C4-2B (cell line): ENCODE measurements at regions not wholly inside any gene's neighbourhood (a gene's known extent, or its start where the extent isn't known, plus 50 kb on each side); places are given as distances from the start of the nearest gene placed in this dataset.

Experiments used
- H3K27ac ChIP-seq: fragments of 450-650 bp; 2 replicates; pipeline ENCODE4 v1.5.1; 2017
- ZFX ChIP-seq: fragments of 450-650 bp; IDR thresholded peaks from 2 replicates; pipeline ENCODE4 v1.6.1; 2017
- TF ChIP-seq, protein P1 (sequence below): fragments of 450-650 bp; conservative IDR thresholded peaks from 2 replicates; pipeline ENCODE4 v1.5.1; 2017; ENCODE audit warnings: mild to moderate bottlenecking

DNA sequence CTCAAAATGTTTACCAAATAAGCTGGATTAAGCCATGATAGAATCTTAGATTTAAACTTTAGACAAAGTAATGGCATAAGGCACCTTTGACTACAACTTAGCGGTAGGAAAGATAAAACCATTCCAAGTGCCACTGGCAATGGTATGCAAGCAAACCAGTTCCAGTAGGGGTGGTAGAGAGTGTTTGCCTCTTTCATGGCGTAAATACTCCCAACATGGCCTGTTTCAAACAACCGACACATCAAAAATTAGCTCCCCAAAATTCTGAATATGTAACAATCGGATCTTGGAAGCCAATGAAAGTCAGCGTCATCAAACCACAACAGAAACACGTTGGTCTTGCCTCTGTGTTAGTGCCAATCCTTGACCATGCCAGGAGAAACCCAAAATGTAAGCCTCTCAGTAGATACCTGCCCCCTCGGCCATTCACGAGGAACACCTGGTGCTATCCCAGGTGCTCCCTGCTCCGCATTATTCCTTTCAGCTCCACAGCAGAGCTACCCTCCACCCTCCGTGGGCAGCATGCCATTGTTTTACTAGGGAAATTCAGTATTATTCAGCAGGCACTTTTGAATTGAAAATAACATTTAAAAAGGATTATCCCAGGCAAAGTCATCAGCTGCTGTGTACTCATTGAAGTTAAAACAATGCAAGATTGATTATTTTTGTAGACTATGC is 307.8 kb upstream of the CDH11 start:
- TF ChIP-seq, protein P1, sequence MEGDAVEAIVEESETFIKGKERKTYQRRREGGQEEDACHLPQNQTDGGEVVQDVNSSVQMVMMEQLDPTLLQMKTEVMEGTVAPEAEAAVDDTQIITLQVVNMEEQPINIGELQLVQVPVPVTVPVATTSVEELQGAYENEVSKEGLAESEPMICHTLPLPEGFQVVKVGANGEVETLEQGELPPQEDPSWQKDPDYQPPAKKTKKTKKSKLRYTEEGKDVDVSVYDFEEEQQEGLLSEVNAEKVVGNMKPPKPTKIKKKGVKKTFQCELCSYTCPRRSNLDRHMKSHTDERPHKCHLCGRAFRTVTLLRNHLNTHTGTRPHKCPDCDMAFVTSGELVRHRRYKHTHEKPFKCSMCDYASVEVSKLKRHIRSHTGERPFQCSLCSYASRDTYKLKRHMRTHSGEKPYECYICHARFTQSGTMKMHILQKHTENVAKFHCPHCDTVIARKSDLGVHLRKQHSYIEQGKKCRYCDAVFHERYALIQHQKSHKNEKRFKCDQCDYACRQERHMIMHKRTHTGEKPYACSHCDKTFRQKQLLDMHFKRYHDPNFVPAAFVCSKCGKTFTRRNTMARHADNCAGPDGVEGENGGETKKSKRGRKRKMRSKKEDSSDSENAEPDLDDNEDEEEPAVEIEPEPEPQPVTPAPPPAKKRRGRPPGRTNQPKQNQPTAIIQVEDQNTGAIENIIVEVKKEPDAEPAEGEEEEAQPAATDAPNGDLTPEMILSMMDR, result no peak
- no peak for TF ChIP-seq ZFX
- no peak overlapping the region for H3K27ac ChIP-seq

DNA sequence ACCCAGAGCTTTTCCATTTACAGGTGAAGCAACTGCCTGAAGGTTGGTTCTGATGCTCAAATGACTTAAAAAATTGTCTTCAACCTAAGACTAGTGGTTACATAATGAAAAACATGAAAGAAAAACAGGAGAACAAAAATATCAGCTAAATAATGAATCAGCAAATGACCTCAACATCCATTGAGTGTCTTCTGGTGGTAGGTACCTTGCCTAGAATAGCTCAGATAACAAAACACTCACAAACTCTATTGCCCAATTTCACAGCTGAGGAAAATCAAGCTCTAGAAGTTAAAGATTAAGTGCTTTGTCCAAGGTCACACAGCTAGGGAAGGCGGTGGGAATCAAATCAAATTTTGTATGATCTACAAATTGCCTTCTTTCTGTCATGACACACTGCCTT is 304.6 kb upstream of the CDH11 start:
- TF ChIP-seq, protein P1, result no peak
- no peak for TF ChIP-seq ZFX
- H3K27ac ChIP-seq, result no peak overlapping the region

DNA sequence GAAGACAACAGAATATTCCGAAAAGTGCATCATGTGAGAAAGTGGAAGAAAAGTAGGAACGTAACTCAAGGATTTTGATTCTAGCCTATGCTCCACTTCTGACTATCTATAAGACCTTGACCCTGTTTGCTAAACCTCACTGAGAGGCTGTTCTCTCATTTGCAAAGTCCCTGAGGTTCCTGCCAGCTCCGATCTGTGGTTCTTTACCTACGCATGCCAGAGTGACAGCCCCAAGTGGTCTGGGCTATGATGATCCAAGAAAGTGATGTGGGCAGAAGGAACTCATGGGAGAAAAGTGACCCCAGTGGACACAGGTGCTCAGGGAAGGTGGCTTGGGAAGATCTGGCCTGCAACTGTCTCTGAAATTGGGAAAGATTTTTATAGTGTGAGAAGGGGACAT is 301.1 kb upstream of the CDH11 start:
- no peak overlapping the region for H3K27ac ChIP-seq
- TF ChIP-seq, protein P1, result no peak
- TF ChIP-seq ZFX, result no peak

DNA sequence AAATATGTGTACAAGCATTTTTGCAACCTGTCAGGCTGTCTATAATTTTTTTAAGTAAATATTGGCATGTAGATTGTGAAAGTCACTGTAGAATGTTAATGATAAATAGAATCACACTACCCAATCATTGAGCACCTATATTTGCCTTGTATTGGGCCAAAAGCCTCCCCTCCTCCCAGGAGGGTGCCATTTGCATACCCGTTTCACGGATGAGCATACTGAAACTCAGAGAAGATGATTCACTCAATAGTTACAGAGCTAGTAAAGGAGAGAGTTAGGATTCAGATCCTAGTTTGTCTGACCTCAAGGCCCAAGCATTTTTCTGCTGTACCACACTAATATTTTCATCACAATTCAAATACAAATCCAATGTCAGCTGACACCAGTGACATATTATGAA is 299.7 kb upstream of the CDH11 start:
- no peak for TF ChIP-seq ZFX
- TF ChIP-seq, protein P1, result no peak
- H3K27ac ChIP-seq, result no peak overlapping the region

DNA sequence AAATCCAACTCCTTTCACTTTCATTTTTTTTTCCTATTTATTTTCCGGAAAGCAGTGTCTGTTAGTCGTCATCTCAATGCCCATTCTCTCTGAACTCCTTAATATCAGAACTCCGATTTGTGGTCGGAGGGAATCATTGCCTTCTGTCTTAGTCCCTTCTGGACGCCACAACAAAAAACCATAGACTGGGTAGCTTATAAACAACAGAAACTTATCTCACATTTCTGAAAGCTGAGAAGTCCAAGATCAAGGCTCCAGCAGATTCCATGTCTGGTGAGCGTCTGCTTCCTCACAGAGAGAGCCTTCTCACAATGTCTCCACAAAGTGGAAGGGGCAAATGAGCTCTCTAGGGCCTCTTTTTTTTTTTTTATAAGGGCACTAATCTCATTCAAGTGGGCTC is 296.6 kb upstream of the CDH11 start:
- H3K27ac ChIP-seq, result no peak overlapping the region
- TF ChIP-seq, protein P1, result no peak
- TF ChIP-seq ZFX, result no peak

DNA sequence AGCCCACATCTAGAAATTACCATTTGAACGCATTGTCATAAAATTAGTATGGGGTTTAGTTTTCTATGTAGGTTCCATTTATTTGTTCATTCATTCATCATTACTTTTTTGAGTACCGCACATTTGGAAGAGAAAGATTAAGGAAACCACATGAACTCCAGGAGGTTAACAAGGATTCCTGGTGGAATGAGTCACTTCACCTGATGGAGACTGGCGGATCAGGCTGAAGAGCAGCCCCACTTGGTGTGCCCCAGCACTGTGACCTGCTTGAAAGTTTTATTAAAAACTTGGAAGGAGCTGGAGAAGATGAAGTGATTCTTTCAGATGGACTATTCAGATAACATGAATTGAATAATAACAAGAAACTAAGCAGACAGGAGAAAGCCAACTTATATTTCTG is 293.6 kb upstream of the CDH11 start:
- H3K27ac ChIP-seq, result no peak overlapping the region
- TF ChIP-seq, protein P1, result no peak
- no peak for TF ChIP-seq ZFX

DNA sequence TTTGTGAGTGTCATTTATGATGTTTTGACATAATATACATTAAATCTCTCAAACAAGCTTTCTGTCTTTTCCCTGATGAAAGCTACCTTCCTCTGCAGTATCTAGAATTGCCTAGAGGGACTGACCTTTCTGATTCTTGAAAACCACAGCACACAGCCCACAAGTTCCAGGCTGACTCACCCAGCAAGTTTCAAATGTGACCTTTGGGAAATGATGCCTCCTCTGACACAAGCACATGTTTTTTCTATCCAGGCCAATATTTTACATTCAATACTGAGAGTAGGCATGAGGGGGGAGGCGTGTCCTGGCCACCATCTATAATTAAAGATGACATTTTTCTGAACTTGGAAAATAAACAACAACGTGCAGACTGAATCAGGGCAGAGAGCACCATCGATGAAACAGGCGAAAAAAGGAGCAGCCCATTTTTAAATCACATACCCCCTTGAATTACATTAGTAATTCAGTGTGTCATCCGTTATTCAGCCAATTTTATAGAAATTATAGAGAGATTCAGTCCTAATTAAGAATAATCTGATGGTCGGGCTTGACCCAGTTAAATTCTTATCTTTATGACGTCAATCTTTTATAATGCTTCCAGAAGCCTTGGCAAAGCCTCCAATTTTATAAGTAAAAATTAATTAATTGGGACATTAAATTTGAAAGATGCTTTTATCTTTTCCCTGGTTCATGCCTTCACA is 292.6 kb upstream of the CDH11 start:
- H3K27ac ChIP-seq, result no peak overlapping the region
- no peak for TF ChIP-seq ZFX
- TF ChIP-seq, protein P1, result no peak
